CD14-positive monocyte (primary cell): ENCODE measurements at regions not wholly inside any gene's neighbourhood (a gene's known extent, or its start where the extent isn't known, plus 50 kb on each side); places are given as distances from the start of the nearest gene placed in this dataset.

Source experiments
- DNase-seq, 3 donors: peaks; one replicate each; pipeline ENCODE4 v3.0.0-alpha.2; 2011 to 2022
- H2AFZ ChIP-seq: 2 replicates; pipeline ENCODE4 v1.6.0; 2012; ENCODE audit warnings: mild to moderate bottlenecking, low read depth, low read length, inconsistent platforms; ENCODE audit not compliant: insufficient read depth, poor library complexity, severe bottlenecking
- H3K27ac ChIP-seq, 2 donors: 1 replicate in 1 of 2; 2 replicates in 1 of 2; pipeline ENCODE4 v1.5.1; 2012 to 2013; ENCODE audit warnings: low read length in 2 of 2, control low read depth in 1 of 2, inconsistent platforms in 1 of 2, low read depth in 1 of 2, mild to moderate bottlenecking in 1 of 2
- H3K27me3 ChIP-seq, 2 donors: one replicate each; pipeline versions ENCODE4 v1.6.0 to v1.6.1; 2011 to 2013; ENCODE audit warnings: low read length in 2 of 2; ENCODE audit not compliant: control insufficient read depth in 2 of 2, insufficient read depth in 2 of 2
- H3K36me3 ChIP-seq, 2 donors: replicated peaks in 1 of 2; 1 replicate in 1 of 2; 2 replicates in 1 of 2; pipeline versions ENCODE4 v1.5.1 to v1.6.1; 2012 to 2013; ENCODE audit warnings: low read length in 2 of 2, control low read depth in 1 of 2, inconsistent platforms in 1 of 2, mild to moderate bottlenecking in 1 of 2; ENCODE audit not compliant: insufficient read depth in 2 of 2, control insufficient read depth in 1 of 2
- H3K4me1 ChIP-seq, 2 donors: 1 replicate in 1 of 2; 2 replicates in 1 of 2; pipeline versions ENCODE4 v1.5.1 to v1.6.1; 2012 to 2013; ENCODE audit warnings: low read length in 2 of 2, control low read depth in 1 of 2, inconsistent platforms in 1 of 2, mild to moderate bottlenecking in 1 of 2, moderate library complexity in 1 of 2; ENCODE audit not compliant: insufficient read depth in 2 of 2, control insufficient read depth in 1 of 2
- H3K4me2 ChIP-seq: replicated peaks from 2 replicates; pipeline ENCODE3; 2012; ENCODE audit warnings: low read length, moderate library complexity, mild to moderate bottlenecking; ENCODE audit not compliant: poor library complexity, severe bottlenecking; ENCODE audit errors: extremely low read depth
- H3K4me3 ChIP-seq, 3 experiments: fragments of 200-600 bp in 1 of 3; sonication (generic) in 1 of 3; replicated peaks in 1 of 3; 1 replicate in 2 of 3; 2 replicates in 1 of 3; pipeline ENCODE4 v1.5.1; 2011 to 2013; ENCODE audit warnings: low read length in 3 of 3, mild to moderate bottlenecking in 3 of 3, control low read depth in 2 of 3, low read depth in 2 of 3, inconsistent platforms in 1 of 3, moderate library complexity in 1 of 3
- H3K79me2 ChIP-seq: 2 replicates; pipeline ENCODE4 v1.6.0; 2012; ENCODE audit warnings: mild to moderate bottlenecking, control low read depth, inconsistent platforms, low read length, moderate library complexity; ENCODE audit not compliant: insufficient read depth
- H3K9ac ChIP-seq: 2 replicates; pipeline ENCODE4 v1.6.0; 2017; ENCODE audit warnings: low read length, mild to moderate bottlenecking; ENCODE audit not compliant: insufficient read depth, poor library complexity, severe bottlenecking
- H3K9me3 ChIP-seq, 2 donors: replicated peaks in 1 of 2; 1 replicate in 1 of 2; 2 replicates in 1 of 2; pipeline versions ENCODE4 v1.5.1 to v1.6.1; 2012 to 2013; ENCODE audit warnings: low read length in 2 of 2, control low read depth in 1 of 2; ENCODE audit not compliant: control insufficient read depth in 1 of 2, insufficient read depth in 1 of 2
- H4K20me1 ChIP-seq: 2 replicates; pipeline ENCODE4 v1.6.0; 2012; ENCODE audit warnings: mild to moderate bottlenecking, low read length, control low read depth, moderate library complexity; ENCODE audit not compliant: insufficient read depth
- H3K27ac Mint-ChIP-seq, 7 donors: one replicate each; pipeline ENCODE4 v1.8.0; 2020; ENCODE audit warnings: mild to moderate bottlenecking in 7 of 7, mixed read lengths in 7 of 7, moderate library complexity in 6 of 7, inconsistent platforms in 2 of 7
- H3K27me3 Mint-ChIP-seq, 3 donors: one replicate each; pipeline ENCODE4 v1.8.0; 2021 to 2022; ENCODE audit warnings: low read depth in 3 of 3, mild to moderate bottlenecking in 3 of 3, mixed read lengths in 3 of 3, moderate library complexity in 3 of 3, inconsistent platforms in 1 of 3
- H3K36me3 Mint-ChIP-seq, 2 donors: one replicate each; pipeline ENCODE4 v1.8.0; 2020; ENCODE audit warnings: mixed read lengths in 2 of 2, inconsistent platforms in 1 of 2, mild to moderate bottlenecking in 1 of 2
- H3K4me1 Mint-ChIP-seq: one replicate; pipeline ENCODE4 v1.8.0; 2020; ENCODE audit warnings: mild to moderate bottlenecking, mixed read lengths
- H3K4me3 Mint-ChIP-seq, 2 donors: one replicate each; pipeline ENCODE4 v1.8.0; 2020; ENCODE audit warnings: mild to moderate bottlenecking in 2 of 2, mixed read lengths in 2 of 2, moderate library complexity in 1 of 2
- H3K9me3 Mint-ChIP-seq, 7 donors: one replicate each; pipeline ENCODE4 v1.8.0; 2020 to 2022; ENCODE audit warnings: mixed read lengths in 7 of 7, mild to moderate bottlenecking in 6 of 7, moderate library complexity in 6 of 7, inconsistent platforms in 2 of 7
- WGBS: methylation state at CpG from one replicate; pipeline ENCODE4 v1.1.5; 2013; ENCODE audit warnings: missing lambda C conversion rate; ENCODE audit not compliant: insufficient coverage; 5-methylcytosine and 5-hydroxymethylcytosine counted together
- intact Hi-C, 2 donors: fragments of 100-400 bp; cut with micrococcal nuclease; formaldehyde crosslinking; loops; one replicate each; pipeline versions ENCODE4 v1.15.0 to v1.15.1; 2023
- TF ChIP-seq, protein P1 (sequence below): fragments of 200-600 bp; IDR thresholded peaks from one replicate; pipeline ENCODE4 v1.8.0; 2022; ENCODE audit warnings: antibody characterized with exemption, mild to moderate bottlenecking

DNA sequence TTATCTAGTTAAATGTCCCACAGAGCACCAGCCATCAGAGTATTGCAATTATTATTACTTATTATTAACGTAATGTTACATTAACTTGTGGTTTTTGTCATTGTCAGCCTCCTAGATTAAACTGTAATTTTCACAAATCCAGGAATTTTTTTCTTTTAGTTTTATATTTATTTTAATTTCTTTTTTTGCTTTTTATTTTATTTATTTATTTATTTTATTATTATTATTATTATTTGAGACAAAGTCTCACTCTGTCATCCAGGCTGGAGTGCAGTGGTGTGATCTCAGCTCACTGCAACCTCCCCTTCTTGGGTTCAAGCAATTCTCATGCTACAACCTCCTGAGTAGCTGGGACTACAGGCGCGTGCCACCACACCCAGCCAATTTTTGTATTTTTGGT lies 202.9 kb upstream of the LUZP2 start:
- H3K27ac ChIP-seq: no peak overlapping the region
- peaks cover 0 to 3% of the 10 kb centered on the region in 2 donors for H3K9me3 ChIP-seq
- no peak for DNase-seq
- no peaks in the 10 kb centered on the region for H4K20me1 ChIP-seq
- no peaks in the 10 kb centered on the region for H3K36me3 ChIP-seq
- no peak overlapping the region for H3K4me3 ChIP-seq
- Mint-ChIP-seq H3K4me3 (no peak overlapping the region), H3K27me3 (peaks cover 0 to 1% (median 0%) of the 10 kb centered on the region in 3 donors), H3K27ac (no peak overlapping the region), H3K9me3 (peaks cover 0 to 3% (median 0%) of the 10 kb centered on the region in 7 donors), H3K4me1 (no peaks in the 10 kb centered on the region), H3K36me3 (no peaks in the 10 kb centered on the region)
- TF ChIP-seq, protein P1, sequence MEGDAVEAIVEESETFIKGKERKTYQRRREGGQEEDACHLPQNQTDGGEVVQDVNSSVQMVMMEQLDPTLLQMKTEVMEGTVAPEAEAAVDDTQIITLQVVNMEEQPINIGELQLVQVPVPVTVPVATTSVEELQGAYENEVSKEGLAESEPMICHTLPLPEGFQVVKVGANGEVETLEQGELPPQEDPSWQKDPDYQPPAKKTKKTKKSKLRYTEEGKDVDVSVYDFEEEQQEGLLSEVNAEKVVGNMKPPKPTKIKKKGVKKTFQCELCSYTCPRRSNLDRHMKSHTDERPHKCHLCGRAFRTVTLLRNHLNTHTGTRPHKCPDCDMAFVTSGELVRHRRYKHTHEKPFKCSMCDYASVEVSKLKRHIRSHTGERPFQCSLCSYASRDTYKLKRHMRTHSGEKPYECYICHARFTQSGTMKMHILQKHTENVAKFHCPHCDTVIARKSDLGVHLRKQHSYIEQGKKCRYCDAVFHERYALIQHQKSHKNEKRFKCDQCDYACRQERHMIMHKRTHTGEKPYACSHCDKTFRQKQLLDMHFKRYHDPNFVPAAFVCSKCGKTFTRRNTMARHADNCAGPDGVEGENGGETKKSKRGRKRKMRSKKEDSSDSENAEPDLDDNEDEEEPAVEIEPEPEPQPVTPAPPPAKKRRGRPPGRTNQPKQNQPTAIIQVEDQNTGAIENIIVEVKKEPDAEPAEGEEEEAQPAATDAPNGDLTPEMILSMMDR: no peak
- intact Hi-C loops: no loop called here
- H3K4me1 ChIP-seq: no peaks in the 10 kb centered on the region
- H3K79me2 ChIP-seq: no peaks in the 10 kb centered on the region
- WGBS: 86% methylated on average over 2 of the region's 3 CpGs
- no peaks in the 10 kb centered on the region for H3K27me3 ChIP-seq
- no peak overlapping the region for H2AFZ ChIP-seq
- H3K4me2 ChIP-seq: no peak overlapping the region
- H3K9ac ChIP-seq: no peak overlapping the region

- Histone ChIP-seq H3K9me3 (peaks cover 0 to 3% of the 10 kb centered on the region in 2 donors), H3K9ac (no peak overlapping the region), H3K36me3 (no peaks in the 10 kb centered on the region), H2AFZ (no peak overlapping the region), H3K27me3 (no peaks in the 10 kb centered on the region), H3K4me1 (no peaks in the 10 kb centered on the region), H3K79me2 (no peaks in the 10 kb centered on the region), H3K4me3 (no peak overlapping the region), H3K4me2 (no peak overlapping the region), H4K20me1 (no peaks in the 10 kb centered on the region), H3K27ac (no peak overlapping the region)
- no peak overlapping the region for H3K27ac Mint-ChIP-seq
- TF ChIP-seq, protein P1: no peak
- no peaks in the 10 kb centered on the region for H3K36me3 Mint-ChIP-seq
- no peak for DNase-seq
- H3K9me3 Mint-ChIP-seq: peaks cover 0 to 3% (median 0%) of the 10 kb centered on the region in 7 donors
- H3K4me3 Mint-ChIP-seq: no peak overlapping the region
- H3K27me3 Mint-ChIP-seq: peaks cover 0 to 1% (median 0%) of the 10 kb centered on the region in 3 donors
- intact Hi-C loops: no loop called here
- WGBS: 50% methylated on average over 1 of the region's 2 CpGs
- no peaks in the 10 kb centered on the region for H3K4me1 Mint-ChIP-seq
These were observed 201.5 kb upstream of the LUZP2 start for GRCh38 chr11:24295360-24295759.
